HG02571 (cell line): ENCODE measurements at regions not wholly inside any gene's neighbourhood (a gene's known extent, or its start where the extent isn't known, plus 50 kb on each side); places are given as distances from the start of the nearest gene placed in this dataset.
A peak's percentile ranks its signal among the peaks of the same experiment; 100 is the strongest.

Experiments used
- ATAC-seq: cut with Tn5 transposase; IDR thresholded peaks from one replicate; pipeline ENCODE4 v1.9.1; 2021; ENCODE audit warnings: mild to moderate bottlenecking, moderate library complexity; ENCODE audit not compliant: unreplicated experiment

- ATAC-seq = no peak
Measured at GRCh38 chr3:59424268-59425010, 374.6 kb upstream of the CFAP20DC start.

DNA sequence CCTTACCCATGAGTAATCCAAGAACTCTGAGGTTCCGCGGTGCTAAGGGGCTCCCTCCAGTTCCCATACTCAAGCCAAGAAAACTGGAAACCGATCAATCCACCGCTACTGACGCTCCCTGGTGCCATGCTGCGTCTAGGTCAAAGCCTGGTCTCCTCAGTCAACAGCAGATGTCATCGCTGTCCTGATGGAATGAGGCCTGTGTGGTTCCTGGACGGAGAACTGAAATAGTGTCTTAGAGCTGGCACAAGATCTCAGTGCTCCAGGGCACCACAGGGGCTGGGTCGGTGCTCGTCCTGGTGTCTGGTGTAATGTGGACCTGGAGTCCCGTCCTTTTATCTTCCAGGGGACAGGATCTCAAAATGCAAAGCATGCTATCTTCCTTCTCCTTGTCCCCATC is 373.9 kb upstream of the CFAP20DC start:
- no peak for ATAC-seq

GRCh38 chr3:59422312-59422711 is 372.5 kb upstream of the CFAP20DC start:
- ATAC-seq = no peak

GRCh38 chr3:59418836-59419235 is 369.0 kb upstream of the CFAP20DC start:
- ATAC-seq = no peak

DNA sequence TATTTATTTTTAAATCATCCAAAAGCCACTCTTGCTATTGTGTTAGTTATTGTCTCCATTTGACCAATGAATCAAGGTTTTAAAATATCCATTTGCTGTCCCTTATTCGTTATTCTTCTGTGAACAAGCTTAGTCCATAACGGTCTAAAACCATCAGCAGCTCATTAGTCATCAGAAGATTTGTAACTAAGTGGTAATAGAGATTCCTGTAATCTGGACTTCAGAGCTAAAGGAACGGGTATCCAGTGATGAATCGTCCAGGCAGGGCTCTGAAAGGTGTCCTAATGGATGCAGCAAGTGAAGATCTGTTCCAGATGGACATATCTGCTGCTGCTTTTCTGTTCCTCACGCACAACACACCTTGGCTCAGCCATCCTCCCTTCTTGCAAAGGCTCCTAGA is 362.7 kb upstream of the CFAP20DC start:
- no peak for ATAC-seq

- ATAC-seq = no peak
Measured at GRCh38 chr3:59411694-59412093, 361.9 kb upstream of the CFAP20DC start.

DNA sequence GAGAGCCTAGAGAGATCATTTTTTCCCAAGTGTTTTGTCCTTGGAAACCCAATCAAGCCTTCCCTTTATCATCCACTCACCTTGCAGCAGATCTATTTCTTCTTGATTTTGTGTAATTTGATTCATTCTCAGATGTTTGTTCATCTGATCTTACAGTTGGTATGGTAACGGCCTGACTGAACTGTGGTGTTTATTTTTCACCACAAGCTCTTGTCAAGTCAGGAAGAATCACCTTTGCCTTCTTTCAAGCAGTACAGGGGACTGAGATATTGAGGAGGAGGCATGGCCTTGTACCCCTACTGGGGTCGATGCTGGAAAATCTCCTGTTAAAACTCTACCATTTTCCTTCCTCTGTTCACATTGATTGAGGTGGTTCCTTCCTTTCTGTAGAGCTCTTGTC is 361.4 kb upstream of the CFAP20DC start:
- ATAC-seq = no peak

DNA sequence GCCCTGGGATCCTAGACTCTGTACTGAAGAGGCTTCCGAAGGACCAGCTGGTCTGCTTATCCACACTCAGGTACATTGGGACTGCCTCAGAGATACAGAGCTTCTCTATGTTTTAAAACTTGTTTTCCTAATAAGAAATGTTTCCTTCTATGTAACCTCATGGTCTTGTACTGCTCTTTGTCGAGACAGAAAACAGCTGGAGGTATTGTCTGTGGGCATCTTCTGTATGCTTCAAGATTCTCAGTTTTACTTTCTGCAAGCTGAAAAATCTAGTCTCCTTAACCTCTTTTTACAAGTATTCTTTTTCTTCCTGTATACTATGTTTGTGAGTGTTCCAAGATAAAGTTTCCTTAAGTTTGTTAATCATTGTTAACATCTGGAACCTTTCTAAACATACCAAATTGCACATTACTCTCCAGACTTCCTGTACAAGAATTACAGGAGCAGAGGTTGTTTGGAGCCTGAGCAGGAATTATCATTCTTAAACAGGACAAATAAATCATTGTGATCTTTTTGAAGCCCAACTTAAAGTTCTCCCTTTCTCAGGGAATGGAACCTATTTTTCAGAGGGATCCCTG is 358.3 kb upstream of the CFAP20DC start:
- peak; percentile 55 for ATAC-seq

DNA sequence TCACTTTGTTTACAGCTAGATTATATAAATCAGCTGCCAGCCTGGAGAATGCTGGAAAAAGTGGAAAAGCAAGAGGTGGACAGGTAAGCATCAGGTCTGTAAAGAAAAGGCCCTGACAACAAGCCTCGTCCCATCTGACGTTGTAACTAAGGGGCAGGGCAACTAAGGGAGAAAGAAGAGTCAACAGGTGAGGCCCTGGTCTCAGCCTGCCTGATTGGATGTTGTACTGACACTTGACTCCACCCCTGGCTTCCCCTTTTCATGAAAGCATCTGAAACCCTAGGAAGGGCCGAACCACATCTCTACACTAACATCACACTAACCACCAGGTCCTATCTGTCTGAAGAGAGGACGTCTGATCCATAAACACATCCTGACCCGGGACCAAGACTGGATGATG is 357.6 kb upstream of the CFAP20DC start:
- no peak for ATAC-seq

- peak; percentile 87 for ATAC-seq
Measured at GRCh38 chr3:59406943-59407342, 357.1 kb upstream of the CFAP20DC start.

- ATAC-seq = no peak
Measured at GRCh38 chr3:59404851-59405250, 355.0 kb upstream of the CFAP20DC start.

DNA sequence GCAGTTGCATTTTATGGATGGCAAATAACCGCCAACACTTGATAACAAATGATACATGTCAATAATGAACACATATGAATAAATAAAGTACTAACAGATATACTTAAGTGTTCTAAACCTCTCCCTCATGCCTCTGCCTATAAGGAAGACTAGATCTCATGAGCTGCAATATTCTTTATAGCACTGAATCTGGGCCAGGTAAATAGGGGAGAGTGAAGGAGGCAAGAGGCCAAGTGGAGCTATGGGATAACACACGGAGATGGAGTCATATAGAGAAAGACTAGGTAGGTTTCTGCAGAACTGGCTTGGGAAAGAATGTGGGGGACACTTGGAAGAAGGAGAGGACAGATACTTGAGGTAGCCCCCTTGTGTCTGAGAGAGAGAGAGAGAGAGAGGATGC is 354.2 kb upstream of the CFAP20DC start:
- ATAC-seq = no peak

GRCh38 chr3:59401924-59402323 is 352.1 kb upstream of the CFAP20DC start:
- ATAC-seq = no peak

DNA sequence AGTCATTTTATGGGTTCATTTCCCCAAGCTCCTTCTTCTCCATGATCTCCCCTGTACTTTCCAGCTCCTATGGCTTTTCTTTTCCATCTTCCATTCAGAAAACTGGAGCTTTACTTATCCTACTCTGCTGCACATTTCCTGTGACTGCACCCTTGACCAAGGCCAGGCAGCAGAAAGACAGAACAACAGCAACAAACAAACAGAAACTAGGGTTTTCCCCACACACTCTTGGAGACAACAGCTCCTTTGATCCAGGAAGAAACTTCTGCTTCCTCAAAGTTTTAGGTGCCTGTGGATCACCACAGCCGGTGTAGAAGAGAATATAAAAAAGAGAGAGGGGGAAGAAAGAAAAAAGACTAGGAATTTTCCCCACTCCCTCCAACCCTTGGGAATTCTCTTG is 342.3 kb upstream of the CFAP20DC start:
- ATAC-seq = no peak

DNA sequence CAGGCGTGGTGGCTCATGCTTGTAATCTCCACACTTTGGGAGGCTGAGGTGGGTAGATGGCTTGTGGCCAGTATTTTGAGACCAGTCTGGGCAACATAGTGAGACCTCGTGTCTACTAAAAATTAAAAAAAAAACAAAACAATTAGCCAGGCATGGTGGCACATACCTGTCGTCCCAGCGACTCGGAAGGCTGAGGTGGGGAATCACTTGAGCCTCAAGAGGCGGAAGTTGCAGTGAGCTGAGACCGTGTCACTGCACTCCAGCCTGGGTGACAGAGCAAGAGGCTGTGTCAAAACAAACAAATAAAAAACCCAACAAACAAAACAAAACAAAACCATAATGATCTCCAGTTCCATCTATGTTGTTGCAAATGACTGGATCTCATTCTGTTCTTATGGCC is 341.3 kb upstream of the CFAP20DC start:
- ATAC-seq = no peak

GRCh38 chr3:59388555-59389270 is 338.9 kb upstream of the CFAP20DC start:
- peak; percentile 49 for ATAC-seq

GRCh38 chr3:59386165-59386564 is 336.3 kb upstream of the CFAP20DC start:
- ATAC-seq = peak; percentile 70

DNA sequence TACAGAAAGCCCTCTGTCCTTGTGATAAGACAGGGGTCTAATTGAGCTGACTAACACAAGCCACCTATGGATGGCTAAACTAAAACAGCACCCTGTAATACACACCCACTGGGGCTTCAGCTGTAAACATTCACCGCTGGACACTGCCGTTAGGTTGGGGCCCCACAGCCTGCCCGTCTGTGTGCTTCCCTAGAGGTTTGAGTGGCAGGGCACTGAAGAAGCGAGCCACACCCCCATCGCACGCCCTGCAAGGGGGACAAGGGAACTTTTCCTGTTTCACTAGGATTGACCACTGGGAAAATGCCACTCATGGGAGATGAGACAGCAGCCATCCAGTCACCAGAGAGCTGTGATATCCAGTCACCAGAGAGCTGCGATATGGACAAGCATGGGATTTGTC is 335.7 kb upstream of the CFAP20DC start:
- ATAC-seq = no peak

DNA sequence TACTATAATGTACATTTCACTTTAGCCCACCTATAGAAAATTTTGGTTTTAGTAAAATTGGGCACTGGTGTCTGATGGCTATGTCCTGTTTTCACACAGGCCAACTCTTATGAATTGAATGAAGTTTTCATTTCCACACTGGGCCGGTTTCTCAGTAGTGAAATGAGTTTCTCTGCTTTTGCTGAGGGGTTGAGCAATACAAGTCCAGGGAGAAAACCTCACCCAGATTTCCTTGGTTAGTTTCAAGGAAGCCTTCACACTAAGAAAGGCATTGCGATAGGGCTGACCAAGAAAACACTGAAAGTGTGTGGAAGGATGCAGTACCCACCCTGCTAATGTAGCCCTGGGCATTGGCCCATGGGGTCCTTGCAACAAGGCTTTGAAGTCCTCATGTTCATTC is 331.5 kb upstream of the CFAP20DC start:
- ATAC-seq = peak; percentile 68

GRCh38 chr3:59380146-59380545 is 330.3 kb upstream of the CFAP20DC start:
- ATAC-seq = no peak

DNA sequence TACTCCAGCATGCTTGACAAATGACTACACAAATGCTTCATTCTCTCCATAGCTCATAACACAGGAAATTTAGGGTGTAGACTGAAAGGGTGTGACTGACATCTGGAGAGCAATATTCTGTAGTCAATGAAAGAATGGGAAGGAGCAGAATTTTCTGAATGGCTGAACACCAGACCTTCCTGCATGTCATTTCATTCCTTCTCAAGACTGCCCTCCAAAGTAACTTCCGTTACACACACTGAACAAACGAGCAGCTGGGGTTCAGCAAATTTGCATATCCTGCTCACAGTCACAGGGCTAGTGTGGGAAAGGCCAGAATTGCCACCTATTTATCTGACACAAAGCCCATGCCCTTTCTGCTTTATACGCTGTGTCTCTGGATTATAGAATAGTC is 325.0 kb upstream of the CFAP20DC start:
- peak; percentile 100 for ATAC-seq
